HepG2 (cell line): ENCODE measurements at regions not wholly inside any gene's neighbourhood (a gene's known extent, or its start where the extent isn't known, plus 50 kb on each side); places are given as distances from the start of the nearest gene placed in this dataset.

ENCODE experiments used
- ATAC-seq: fragments of 200-7000 bp; cut with Tn5 transposase; 3 replicates; pipeline ENCODE4 v1.9.1; 2020; ENCODE audit warnings: mild to moderate bottlenecking, moderate library complexity
- BruUV-seq: library from RNA; stranded (reverse); fragments of 400-500 nt; replicated peaks from 2 replicates; lab custom pipeline; 2021; lab: Mats Ljungman, UMichigan
- CTCF ChIA-PET: fragments of 300-600 bp; formaldehyde crosslinking; extraction: SDS; loops from one replicate; lab custom pipeline; 2021; ENCODE audit warnings: low total read pairs, inconsistent platforms, low intra/inter-chr PET ratio; lab: Yijun Ruan, JAX
- POLR2A ChIA-PET: fragments of 350-600 bp; sonication (Branson Sonifier 250); formaldehyde crosslinking; loops from one replicate; lab custom pipeline; 2020; ENCODE audit warnings: antibody characterized with exemption, inconsistent platforms; lab: Yijun Ruan, JAX
- DNase-seq: peaks from one replicate; pipeline ENCODE4 v3.0.0-alpha.2; 2015; ENCODE audit warnings: low spot score
- FAIRE-seq: peaks from 3 replicates; lab custom pipeline; 2011; peaks lifted over from hg19 to GRCh38; lab: Jason Lieb, UNC
- H2AFZ ChIP-seq: one replicate; pipeline ENCODE4 v1.6.1; 2011; ENCODE audit warnings: low read length, inconsistent platforms
- H3K27ac ChIP-seq: fragments of 300-600 bp; 3 replicates; pipeline ENCODE4 v1.8.0; 2011; ENCODE audit warnings: mixed run types, mild to moderate bottlenecking, mixed read lengths, low read length, inconsistent platforms; ENCODE audit not compliant: insufficient read depth; ENCODE audit errors: extremely low read length
- H3K27me3 ChIP-seq, 2 experiments: fragments of 200-600 bp in 1 of 2; 2 replicates in 1 of 2; 3 replicates in 1 of 2; pipeline versions ENCODE4 v1.6.0 to v1.8.0; 2011; ENCODE audit warnings: low read length in 2 of 2, mild to moderate bottlenecking in 2 of 2, moderate library complexity in 2 of 2, inconsistent platforms in 1 of 2; ENCODE audit not compliant: insufficient read depth in 2 of 2, control insufficient read depth in 1 of 2
- H3K36me3 ChIP-seq, 2 experiments: fragments of 200-600 bp in 1 of 2; replicated peaks in 1 of 2; 2 replicates in 1 of 2; 3 replicates in 1 of 2; pipeline versions ENCODE4 v1.5.1 to v1.8.0; 2011; ENCODE audit warnings: low read length in 2 of 2, inconsistent platforms in 1 of 2; ENCODE audit not compliant: insufficient read depth in 2 of 2, control insufficient read depth in 1 of 2
- H3K4me1 ChIP-seq: 2 replicates; pipeline ENCODE4 v1.5.1; 2012; ENCODE audit warnings: low read length, inconsistent platforms; ENCODE audit not compliant: insufficient read depth
- H3K4me2 ChIP-seq: 2 replicates; pipeline ENCODE4 v1.6.0; 2011; ENCODE audit warnings: low read depth, low read length, inconsistent platforms
- H3K4me3 ChIP-seq, 3 experiments: fragments of 200-600 bp in 1 of 3; sonication (generic), shearing (Covaris generic) in 1 of 3; replicated peaks in 1 of 3; 2 replicates each; pipeline ENCODE4 v1.5.1; 2011 to 2016; ENCODE audit warnings: low read length in 3 of 3, inconsistent platforms in 2 of 3, low read depth in 2 of 3, mild to moderate bottlenecking in 2 of 3, control low read depth in 1 of 3, mixed read lengths in 1 of 3; ENCODE audit not compliant: insufficient read depth in 1 of 3
- H3K79me2 ChIP-seq: one replicate; pipeline ENCODE4 v1.6.1; 2011; ENCODE audit warnings: low read length, inconsistent platforms; ENCODE audit not compliant: insufficient read depth
- H3K9ac ChIP-seq: 2 replicates; pipeline ENCODE4 v1.6.0; 2011; ENCODE audit warnings: mild to moderate bottlenecking, low read depth, low read length, inconsistent platforms; ENCODE audit not compliant: insufficient read depth
- H3K9me3 ChIP-seq: 2 replicates; pipeline ENCODE4 v1.5.1; 2012; ENCODE audit warnings: mild to moderate bottlenecking, low read length
- H4K20me1 ChIP-seq: 2 replicates; pipeline ENCODE4 v1.6.0; 2011; ENCODE audit warnings: inconsistent platforms, mild to moderate bottlenecking, low read length, moderate library complexity; ENCODE audit not compliant: insufficient read depth
- DMAP1 ChIP-seq: IDR thresholded peaks from 2 replicates; pipeline ENCODE4 v1.6.1; 2016
- ELF4 ChIP-seq: sonication (generic); formaldehyde crosslinking; IDR thresholded peaks from 2 replicates; pipeline ENCODE4 v1.5.0; 2020; ENCODE audit warnings: missing genetic modification reagents, mild to moderate bottlenecking, moderate library complexity, borderline replicate concordance
- FOXP1 ChIP-seq, 2 experiments: fragments of 450-650 bp in 1 of 2; IDR thresholded peaks; 2 replicates each; pipeline ENCODE4 v1.6.1; 2017 to 2018; ENCODE audit warnings: antibody characterized with exemption in 1 of 2
- HOXA3 ChIP-seq: sonication (generic); formaldehyde crosslinking; IDR thresholded peaks from 2 replicates; pipeline ENCODE4 v1.5.0; 2020; ENCODE audit warnings: missing genetic modification reagents
- KAT8 ChIP-seq: IDR thresholded peaks from 2 replicates; pipeline ENCODE4 v1.6.1; 2016; ENCODE audit warnings: missing genetic modification reagents, missing compliant biosample characterization
- MXI1 ChIP-seq: IDR thresholded peaks from 3 replicates; pipeline ENCODE4 v1.6.1; 2012; ENCODE audit warnings: low read depth, low read length, inconsistent platforms, borderline replicate concordance
- NFKB2 ChIP-seq: sonication (generic); formaldehyde crosslinking; IDR thresholded peaks from 2 replicates; pipeline ENCODE4 v1.4.0; 2020; ENCODE audit warnings: missing genetic modification reagents, borderline replicate concordance
- ZNF101 ChIP-seq: sonication (generic); formaldehyde crosslinking; IDR thresholded peaks from 2 replicates; pipeline ENCODE4 v1.4.0; 2020; ENCODE audit warnings: mild to moderate bottlenecking, low read depth, missing genetic modification reagents, borderline replicate concordance
- ZNF530 ChIP-seq: sonication (generic); formaldehyde crosslinking; IDR thresholded peaks from 2 replicates; pipeline ENCODE4 v1.5.0; 2020; ENCODE audit warnings: low read depth, mild to moderate bottlenecking, missing genetic modification reagents
- WGBS: methylation state at CpG from one replicate; pipeline ENCODE4 v1.1.6; 2017; ENCODE audit warnings: low lambda C conversion rate; 5-methylcytosine and 5-hydroxymethylcytosine counted together
- in situ Hi-C: cut with HindIII; loops from 2 replicates; pipeline ENCODE4 v1.10.0; 2017; ENCODE audit warnings: low pct_unique_long_range_greater_than_20kb; ENCODE audit not compliant: extremely low pct_ligation_motif_present
- intact Hi-C: fragments of 100-400 bp; cut with micrococcal nuclease; formaldehyde crosslinking; loops from one replicate; pipeline ENCODE4 v1.10.0; 2022; ENCODE audit not compliant: unreplicated experiment
- TF ChIP-seq, protein P1 (sequence below): IDR thresholded peaks from 2 replicates; pipeline ENCODE4 v1.6.1; 2016; ENCODE audit warnings: control low read depth
- TF ChIP-seq, protein P2 (sequence below): sonication (generic); formaldehyde crosslinking; IDR thresholded peaks from 2 replicates; pipeline ENCODE4 v1.5.0; 2020; ENCODE audit warnings: missing genetic modification reagents, mild to moderate bottlenecking, borderline replicate concordance
- TF ChIP-seq, protein P3 (sequence below): sonication (generic); formaldehyde crosslinking; IDR thresholded peaks from 2 replicates; pipeline ENCODE4 v1.4.0; 2020; ENCODE audit warnings: missing genetic modification reagents, borderline replicate concordance

DNA sequence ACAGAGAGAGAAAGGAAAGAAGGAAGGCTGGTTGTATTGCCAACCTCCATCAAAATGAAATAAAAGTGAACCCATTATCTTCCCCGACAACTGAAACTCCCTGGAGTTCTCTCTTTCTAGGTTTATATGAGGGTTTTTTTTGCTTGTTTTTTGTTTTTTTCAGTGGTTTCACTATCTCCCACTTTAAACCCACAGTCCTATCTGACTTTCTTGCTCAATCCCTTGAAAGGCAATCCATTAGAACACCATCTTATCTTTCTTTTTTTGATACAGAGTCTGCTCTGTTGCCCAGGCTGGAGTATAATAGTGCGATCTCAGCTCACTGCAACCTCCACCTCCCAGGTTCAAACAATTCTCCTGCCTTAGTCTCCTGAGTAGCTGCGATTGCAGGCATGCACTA lies 158.0 kb upstream of the MIR17HG start:
- ATAC-seq (no peak), FAIRE-seq (no peak), DNase-seq (no peak)
- intact Hi-C loops (no loop called here), in situ Hi-C loops (no loop called here)
- H3K9me3 ChIP-seq = no peaks in the 10 kb centered on the region
- no peak overlapping the region for H3K9ac ChIP-seq
- ChIA-PET POLR2A (no interaction called here), CTCF (no interaction called here)
- no peaks in the 10 kb centered on the region for H4K20me1 ChIP-seq
- no peak overlapping the region for H3K4me3 ChIP-seq
- WGBS = 3% methylated on average over 3 of the region's 3 CpGs
- no peaks in the 10 kb centered on the region for H3K4me1 ChIP-seq
- BruUV-seq = no TSS peak
- no peak overlapping the region for H3K4me2 ChIP-seq
- no peak overlapping the region for H2AFZ ChIP-seq
- no peak overlapping the region for H3K27ac ChIP-seq
- no peaks in the 10 kb centered on the region; a peak in 1 of 5 replicates for H3K27me3 ChIP-seq
- no peaks in the 10 kb centered on the region for H3K36me3 ChIP-seq
- H3K79me2 ChIP-seq = no peaks in the 10 kb centered on the region
- TF ChIP-seq NFKB2 = no peak
- TF ChIP-seq MXI1 = no peak
- TF ChIP-seq, protein P1, sequence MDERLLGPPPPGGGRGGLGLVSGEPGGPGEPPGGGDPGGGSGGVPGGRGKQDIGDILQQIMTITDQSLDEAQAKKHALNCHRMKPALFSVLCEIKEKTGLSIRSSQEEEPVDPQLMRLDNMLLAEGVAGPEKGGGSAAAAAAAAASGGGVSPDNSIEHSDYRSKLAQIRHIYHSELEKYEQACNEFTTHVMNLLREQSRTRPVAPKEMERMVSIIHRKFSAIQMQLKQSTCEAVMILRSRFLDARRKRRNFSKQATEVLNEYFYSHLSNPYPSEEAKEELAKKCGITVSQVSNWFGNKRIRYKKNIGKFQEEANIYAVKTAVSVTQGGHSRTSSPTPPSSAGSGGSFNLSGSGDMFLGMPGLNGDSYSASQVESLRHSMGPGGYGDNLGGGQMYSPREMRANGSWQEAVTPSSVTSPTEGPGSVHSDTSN (CRISPR knock-in tag) = no peak
- TF ChIP-seq ELF4 (CRISPR knock-in tag) = no peak
- TF ChIP-seq FOXP1 (IDR thresholded peaks at IDR 0.05) = no peak
- TF ChIP-seq FOXP1 (CRISPR knock-in tag; IDR thresholded peaks at IDR 0.05) = no peak
- TF ChIP-seq ZNF101 = no peak
- no peak for TF ChIP-seq DMAP1
- TF ChIP-seq, protein P2, sequence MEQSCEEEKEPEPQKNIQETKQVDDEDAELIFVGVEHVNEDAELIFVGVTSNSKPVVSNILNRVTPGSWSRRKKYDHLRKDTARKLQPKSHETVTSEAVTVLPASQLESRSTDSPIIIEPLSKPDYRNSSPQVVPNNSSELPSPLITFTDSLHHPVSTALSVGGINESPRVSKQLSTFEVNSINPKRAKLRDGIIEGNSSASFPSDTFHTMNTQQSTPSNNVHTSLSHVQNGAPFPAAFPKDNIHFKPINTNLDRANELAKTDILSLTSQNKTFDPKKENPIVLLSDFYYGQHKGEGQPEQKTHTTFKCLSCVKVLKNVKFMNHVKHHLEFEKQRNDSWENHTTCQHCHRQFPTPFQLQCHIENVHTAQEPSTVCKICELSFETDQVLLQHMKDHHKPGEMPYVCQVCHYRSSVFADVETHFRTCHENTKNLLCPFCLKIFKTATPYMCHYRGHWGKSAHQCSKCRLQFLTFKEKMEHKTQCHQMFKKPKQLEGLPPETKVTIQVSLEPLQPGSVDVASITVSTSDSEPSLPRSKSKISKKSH (CRISPR knock-in tag) = no peak
- TF ChIP-seq ZNF530 (CRISPR knock-in tag) = no peak
- TF ChIP-seq, protein P3, sequence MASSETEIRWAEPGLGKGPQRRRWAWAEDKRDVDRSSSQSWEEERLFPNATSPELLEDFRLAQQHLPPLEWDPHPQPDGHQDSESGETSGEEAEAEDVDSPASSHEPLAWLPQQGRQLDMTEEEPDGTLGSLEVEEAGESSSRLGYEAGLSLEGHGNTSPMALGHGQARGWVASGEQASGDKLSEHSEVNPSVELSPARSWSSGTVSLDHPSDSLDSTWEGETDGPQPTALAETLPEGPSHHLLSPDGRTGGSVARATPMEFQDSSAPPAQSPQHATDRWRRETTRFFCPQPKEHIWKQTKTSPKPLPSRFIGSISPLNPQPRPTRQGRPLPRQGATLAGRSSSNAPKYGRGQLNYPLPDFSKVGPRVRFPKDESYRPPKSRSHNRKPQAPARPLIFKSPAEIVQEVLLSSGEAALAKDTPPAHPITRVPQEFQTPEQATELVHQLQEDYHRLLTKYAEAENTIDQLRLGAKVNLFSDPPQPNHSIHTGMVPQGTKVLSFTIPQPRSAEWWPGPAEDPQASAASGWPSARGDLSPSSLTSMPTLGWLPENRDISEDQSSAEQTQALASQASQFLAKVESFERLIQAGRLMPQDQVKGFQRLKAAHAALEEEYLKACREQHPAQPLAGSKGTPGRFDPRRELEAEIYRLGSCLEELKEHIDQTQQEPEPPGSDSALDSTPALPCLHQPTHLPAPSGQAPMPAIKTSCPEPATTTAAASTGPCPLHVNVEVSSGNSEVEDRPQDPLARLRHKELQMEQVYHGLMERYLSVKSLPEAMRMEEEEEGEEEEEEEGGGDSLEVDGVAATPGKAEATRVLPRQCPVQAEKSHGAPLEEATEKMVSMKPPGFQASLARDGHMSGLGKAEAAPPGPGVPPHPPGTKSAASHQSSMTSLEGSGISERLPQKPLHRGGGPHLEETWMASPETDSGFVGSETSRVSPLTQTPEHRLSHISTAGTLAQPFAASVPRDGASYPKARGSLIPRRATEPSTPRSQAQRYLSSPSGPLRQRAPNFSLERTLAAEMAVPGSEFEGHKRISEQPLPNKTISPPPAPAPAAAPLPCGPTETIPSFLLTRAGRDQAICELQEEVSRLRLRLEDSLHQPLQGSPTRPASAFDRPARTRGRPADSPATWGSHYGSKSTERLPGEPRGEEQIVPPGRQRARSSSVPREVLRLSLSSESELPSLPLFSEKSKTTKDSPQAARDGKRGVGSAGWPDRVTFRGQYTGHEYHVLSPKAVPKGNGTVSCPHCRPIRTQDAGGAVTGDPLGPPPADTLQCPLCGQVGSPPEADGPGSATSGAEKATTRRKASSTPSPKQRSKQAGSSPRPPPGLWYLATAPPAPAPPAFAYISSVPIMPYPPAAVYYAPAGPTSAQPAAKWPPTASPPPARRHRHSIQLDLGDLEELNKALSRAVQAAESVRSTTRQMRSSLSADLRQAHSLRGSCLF (CRISPR knock-in tag) = no peak
- no peak for TF ChIP-seq HOXA3
- no peak for TF ChIP-seq KAT8 (CRISPR knock-in tag)
- TF ChIP-seq, all 625 proteins: peak for 0
